GM21360 (cell line): ENCODE measurements at regions not wholly inside any gene's neighbourhood (a gene's known extent, or its start where the extent isn't known, plus 50 kb on each side); places are given as distances from the start of the nearest gene placed in this dataset.
"Not testable (repeated sequence)": the region's sequence is repeated elsewhere in the genome, so short reads cannot be mapped to it uniquely, and the experiment has no call there.

Experiments
- ATAC-seq: cut with Tn5 transposase; IDR thresholded peaks from one replicate; pipeline ENCODE4 v1.9.1; 2021; ENCODE audit warnings: mild to moderate bottlenecking, moderate library complexity; ENCODE audit not compliant: unreplicated experiment

DNA sequence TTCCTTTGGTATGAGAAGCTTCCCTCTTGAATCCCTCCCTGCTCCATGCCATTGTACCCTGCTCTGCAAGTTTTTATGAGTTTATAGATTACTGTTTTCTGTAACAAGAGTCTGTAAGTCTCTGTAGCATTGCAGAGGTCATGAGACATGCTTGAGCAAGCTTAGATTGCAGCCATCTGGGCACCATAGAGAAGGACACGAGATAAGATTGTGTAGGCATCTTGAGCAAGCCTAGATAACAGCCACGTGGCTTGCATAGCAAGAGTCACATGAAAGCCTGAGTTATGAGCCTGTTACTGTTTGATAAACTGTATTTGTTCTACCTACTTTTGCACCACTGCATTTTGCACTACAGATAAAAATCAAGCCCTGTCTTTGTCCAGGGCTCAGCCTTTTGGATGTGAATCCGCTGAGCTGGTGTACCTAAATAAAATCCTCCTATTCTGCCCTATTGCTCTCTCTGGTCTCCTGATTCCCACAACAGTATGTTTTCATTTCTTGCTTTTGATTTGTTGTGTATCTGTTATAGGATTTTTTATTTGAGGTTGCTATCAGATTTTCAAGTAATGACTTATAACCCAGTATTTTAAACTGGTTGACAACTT is 127.4 kb upstream of the ANKRD50 start:
- ATAC-seq: no peak

DNA sequence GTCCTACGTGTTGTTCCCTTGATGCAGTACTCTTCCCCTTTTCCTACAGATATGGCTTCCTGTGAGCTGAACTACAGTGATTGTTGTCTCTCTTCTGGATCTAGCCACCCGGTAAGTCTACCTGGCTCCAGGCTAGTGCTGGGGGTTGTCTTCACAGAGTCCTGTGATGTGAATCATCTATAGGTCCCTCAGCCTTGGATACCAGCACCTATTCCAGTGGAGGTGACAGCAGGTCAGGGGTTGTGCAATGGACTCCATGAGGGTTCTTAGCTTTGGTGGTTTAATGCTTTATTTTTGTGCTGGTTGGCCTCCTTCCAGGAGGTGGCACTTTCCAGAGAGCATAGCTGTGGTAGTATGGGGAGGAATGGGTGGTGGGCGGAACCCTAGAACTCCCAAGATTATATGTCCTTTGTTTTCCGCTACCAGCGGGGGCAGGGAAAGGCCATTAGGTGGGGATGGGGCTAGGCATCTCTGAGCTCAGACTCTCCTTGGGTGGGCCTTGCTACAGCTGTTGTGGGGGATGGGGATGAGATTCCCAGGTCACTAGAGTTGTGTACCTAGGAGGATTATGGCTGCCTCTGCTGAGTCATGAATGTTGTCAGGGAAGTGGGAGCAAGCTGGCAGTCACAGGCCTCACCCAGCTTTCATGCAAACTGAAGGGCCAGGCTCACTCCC is 121.4 kb upstream of the ANKRD50 start:
- ATAC-seq: no peak

DNA sequence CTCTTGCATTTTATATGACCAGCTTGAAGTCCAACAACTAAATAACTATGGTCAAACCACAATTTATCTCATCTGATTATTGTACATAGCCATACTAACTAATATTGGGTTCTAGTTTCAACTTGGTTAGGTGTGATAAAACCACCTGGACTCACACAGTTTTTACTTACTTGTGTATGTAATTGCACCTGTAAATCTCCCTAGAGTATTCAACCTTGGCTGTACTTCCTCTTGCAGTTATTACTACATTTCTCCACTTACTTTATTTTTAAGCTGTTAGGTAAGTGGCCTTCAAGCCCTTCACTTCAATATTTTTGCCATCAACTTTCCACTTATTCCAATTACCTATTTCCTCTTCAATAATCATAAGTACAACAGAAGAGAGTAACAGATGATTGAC is 115.8 kb upstream of the ANKRD50 start:
- no peak for ATAC-seq

DNA sequence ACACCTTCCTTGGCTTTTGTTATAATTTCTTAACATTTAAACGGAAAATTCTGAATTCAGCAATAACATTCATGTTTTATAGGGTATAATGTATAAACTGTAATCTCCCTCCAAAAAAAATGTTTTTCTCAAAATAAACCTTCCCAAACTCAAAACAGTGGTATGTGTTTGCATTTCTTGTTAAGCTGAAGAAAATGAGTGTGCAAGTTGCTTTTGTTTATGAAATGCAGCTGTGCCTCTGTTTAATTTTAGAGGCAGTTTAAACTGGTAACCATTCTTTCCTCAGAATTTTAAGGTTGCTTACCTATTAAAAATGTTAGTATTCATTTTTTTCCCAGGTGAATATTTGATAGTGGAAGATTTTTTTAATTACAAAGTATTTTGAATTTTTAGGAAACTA is 105.0 kb upstream of the ANKRD50 start:
- ATAC-seq: no peak

DNA sequence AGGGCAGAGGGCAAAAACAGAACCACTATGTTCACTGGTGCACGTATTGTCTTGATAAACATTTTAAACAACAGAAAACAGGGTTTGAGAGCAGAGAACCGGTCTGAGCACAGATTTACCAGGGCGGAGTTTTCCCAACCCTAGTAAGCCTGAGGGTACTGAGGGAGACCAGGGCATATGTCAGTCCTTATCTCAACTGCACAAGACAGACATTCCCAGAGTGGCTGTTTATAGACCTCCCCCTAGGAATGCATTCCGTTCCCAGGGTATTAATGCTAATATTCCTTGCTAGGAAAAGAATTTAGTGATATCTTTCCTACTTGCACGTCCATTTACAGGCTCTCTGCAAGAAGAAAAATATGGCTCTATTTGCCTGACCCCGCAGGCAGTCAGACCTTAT is 99.7 kb upstream of the ANKRD50 start:
- not testable (repeated sequence) for ATAC-seq

DNA sequence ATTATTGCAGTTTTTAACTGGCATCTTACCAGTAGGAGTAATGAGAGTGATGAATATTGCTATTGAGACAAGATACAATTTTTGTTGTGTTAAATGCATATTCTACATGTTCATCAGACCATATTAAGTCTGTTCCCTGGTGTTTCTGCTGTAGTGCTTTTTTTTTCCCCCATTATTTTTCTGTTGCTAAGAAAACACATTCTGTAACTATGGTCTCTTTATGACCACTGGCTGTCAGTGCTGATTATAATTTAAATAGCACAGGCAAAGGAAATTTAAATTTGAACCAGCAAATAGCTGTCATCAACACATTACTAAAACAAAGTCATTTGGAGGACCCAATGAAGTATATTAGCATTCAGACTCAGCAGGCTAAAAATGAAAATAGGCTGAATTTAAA is 98.3 kb upstream of the ANKRD50 start:
- no peak for ATAC-seq

DNA sequence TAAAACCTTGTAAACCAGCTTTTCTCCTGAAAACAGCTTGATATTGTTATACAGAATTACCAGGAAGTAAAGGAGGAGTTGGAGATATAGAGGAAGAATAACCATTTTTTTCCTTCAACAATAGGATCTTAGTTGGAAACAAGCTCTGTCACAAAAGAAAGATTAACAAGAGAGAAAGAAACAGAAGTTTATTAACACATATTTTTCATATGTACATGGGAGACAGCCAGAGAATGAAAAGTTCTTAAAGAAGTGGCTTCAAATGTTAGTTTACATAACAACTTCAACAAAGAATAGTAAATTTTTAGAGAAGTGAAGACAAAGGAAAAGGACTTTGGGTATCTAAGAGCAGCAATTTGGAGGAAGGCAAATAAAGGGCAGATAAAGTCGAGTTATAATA is 94.9 kb upstream of the ANKRD50 start:
- ATAC-seq: no peak

DNA sequence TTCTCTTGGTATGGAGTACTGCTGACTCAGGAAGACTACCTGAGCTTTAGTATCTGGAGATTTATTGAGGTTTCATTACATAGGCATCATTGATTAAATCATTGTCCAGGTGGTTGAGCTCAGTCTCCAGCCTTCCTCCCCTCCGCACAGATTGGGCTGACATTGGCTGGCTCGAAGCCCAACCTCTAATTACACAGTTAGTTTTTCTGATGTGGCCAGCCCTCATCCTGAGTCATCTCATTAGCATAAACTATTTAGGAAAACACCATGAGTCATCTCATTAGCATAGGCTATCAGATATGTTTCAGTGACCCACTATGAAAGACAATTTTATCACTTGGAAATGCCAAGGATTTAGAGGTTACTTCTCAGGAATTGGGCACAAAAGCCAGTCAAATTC is 93.9 kb upstream of the ANKRD50 start:
- no peak for ATAC-seq

DNA sequence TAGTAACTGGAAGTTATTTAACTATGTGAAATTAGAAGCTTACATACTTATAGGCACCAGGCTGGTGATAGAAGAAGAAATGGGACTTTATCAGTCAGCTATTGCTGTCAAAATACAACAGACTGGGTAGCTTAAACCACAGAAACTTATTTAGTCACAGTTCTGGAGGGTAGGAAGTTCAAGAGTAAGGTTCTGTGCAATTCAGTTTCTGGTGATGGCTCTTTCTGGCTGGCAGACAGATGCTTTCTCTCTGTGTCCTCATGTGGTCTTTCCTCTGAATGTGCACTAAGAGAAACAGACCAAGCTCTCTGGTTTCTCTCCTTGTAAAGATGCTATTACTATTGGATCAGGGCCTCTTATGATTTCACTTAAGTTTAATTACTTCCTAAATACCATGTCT is 92.1 kb upstream of the ANKRD50 start:
- ATAC-seq: no peak

DNA sequence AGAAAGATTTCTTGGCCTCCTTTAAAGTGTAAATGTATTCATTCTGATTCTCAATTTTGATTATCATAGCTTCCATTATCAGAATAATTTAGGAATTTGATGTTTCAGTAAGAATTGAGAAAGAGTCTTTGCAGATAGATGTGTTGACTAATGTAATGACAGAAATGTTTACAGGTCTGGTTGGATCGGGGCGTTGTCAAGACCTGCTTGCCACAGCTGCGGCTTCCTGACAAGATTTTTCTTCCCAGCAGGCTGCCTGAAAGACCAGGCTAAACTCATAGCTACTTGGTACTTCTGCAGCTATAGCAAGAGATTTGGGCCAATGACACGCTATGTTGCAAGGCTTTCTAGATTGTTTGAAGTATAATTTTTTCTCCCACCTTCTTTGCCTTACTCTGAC is 91.5 kb upstream of the ANKRD50 start:
- ATAC-seq: no peak

DNA sequence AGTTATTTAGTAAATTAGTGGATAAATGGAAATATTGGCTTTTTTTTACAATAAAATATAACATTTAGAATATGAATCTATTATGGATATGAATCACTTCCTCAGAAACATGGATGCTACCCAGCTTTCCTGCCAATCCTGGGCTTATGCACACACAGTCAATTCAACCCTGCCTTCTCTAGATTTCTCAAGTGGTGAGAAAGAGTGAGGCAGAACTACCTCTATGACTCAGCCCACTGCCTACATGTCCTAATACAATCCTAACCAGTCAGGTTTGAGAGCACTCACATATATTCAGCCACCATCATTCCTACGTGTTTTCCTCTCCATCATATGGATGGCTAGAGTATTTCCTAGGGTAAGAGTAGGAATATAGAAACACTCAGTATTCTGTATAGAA is 91.1 kb upstream of the ANKRD50 start:
- no peak for ATAC-seq

DNA sequence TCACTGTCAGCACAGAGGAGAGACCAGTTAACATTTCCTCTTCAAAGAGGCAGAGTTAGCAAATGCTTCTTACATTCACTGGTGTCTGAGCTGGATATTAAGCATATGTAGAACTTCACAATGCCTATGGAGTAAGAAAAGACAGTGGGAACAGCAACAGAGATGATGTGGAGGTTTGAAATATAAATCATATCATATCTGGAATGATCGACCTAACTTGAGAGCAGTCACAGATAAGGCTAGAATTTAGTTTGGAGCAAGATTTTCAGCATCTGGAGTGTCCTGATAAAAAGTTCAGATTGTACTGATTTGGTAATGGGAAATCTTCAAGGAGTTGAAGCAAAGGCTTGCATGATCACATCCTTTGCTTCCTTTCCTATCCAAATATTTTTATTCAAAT is 90.5 kb upstream of the ANKRD50 start:
- ATAC-seq: no peak

DNA sequence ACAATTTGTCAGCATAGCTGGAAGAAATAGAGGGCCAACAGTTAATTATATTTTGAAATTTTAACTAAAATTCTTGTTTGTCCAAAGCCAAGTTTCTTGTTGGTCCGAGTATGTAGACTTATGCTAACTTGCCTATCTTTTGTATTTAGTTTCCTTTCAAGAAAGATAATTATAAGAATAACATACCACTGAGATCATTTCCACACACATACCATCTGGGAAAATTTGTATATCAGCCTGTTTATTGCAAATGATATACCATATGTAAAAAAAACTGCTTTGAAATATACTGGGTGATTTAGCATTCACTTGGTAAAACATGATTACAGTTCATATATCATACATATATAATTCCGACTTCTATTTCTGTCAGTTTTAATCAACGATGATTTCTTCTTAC is 84.7 kb upstream of the ANKRD50 start:
- no peak for ATAC-seq

DNA sequence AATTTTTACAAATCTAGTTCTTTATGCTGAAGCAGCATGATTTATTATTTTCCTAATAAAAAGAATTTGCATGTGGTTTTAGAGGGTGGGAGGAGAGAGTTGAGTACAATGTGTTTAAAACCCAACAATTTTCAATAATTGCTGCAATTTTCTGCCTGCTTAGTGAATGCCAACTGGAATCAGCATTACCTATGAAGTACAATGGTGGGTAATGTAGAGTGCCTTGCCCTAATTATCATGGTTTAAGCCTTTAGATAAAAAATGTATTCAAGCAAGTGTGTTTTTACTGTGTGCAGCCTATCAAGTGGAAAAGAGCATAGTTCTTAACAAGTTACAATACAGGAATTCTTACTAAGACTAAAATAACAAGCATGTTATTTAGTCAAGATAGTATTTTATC is 77.9 kb upstream of the ANKRD50 start:
- no peak for ATAC-seq

DNA sequence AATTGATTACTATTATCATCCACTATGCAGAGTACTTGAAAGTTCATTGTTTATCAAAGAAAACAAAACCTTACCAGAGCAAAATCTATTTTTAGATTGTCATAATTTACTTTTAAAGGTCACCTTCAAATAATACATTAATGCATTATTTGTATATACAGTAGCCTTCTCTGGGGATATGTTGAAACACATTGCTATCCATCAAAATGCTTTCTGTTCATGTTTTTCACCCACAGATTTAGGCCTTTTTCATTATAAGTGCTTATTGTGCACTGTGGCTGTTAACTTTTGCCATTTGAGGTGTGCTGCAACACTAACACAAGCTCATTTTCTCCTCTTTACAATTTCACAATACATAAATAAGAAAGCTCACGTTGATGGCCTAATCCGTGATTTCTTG is 74.1 kb upstream of the ANKRD50 start:
- ATAC-seq: no peak

DNA sequence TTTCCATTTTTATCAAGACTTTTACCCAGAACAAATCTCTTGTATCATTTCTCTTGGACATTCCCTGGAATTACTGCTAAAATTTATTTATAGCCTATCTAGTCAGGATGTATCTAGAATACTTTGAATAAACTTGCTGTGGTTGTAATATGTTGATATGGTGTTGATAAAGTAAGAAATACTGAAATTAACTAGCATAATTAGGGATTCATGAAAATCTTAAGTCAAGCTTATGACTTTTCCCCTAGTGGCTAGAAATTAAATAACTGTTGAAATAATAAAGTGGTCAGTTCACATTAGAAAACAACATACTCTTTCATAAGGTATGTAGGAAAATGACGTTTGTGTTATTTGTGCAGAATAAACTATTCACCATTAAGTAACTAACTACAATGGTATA is 73.1 kb upstream of the ANKRD50 start:
- ATAC-seq: no peak

DNA sequence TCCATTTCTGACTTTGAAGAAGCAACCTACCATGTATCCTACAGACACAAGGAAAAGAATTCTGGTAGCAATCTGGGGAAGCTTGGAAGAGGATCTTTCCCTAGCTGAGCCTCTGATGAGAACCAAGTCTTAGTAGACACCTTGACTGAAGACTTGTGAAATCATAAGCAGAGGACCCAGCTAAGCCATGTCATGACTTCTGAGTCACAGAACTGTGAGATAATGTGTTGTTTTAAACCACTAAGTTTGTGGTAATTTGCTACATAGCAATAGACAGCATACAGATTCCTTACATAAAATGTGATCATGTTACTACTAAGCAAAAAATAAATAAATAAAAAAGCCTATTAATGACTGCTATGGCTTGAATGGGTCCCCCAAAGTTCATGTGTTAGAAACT is 71.3 kb upstream of the ANKRD50 start:
- ATAC-seq: no peak

DNA sequence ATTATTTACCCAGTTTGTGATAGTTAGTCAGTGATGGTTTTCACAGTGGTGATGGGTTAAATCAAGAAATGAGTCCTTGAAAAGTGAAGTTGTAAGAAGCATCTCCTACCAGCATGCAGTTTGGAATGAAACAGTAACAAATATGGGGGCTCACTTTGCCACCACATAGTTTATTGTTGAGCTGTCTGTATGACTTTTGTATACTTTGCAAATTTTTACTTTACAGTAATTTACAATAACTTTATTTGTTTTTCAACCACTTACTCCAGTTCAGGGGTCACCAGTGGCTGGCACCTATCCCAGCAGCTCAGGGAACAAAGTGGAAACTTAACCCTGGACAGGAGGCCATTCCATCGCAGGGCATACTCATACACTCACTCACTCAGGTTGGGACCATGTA is 64.5 kb upstream of the ANKRD50 start:
- no peak for ATAC-seq

DNA sequence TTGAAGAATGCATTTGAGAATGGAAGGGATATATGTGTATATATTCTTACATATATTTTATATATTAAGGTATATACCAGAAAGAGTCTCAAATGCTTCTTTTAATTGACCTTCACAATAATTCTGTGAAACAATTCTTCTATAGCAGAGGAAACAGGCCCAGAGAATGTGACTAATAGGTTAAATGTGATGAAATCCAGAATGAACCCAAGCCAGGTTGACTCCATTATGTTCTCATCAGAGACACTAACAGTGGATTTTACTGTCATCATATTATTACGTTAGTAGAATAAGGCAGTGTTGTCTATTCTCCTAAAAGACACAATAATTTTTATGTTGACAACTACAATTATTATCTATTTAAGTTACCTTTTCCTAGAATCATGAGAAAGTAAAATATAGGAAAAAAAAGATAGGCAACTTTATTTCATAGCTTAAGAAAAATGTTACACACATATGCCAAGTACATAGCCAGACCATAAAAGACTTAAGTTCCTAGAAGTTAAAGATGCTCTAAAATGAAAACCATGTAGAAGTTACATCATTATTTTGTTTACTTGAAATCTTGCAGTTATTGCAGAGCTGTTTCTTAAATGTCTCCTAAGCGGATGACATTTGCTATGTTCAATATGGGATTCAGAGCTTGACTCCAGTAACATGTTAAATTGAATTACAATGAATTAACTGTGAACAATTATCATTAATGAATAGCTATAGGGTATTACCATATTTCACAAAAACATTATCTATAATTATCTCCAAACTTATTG is 56.2 kb upstream of the ANKRD50 start:
- ATAC-seq: no peak

DNA sequence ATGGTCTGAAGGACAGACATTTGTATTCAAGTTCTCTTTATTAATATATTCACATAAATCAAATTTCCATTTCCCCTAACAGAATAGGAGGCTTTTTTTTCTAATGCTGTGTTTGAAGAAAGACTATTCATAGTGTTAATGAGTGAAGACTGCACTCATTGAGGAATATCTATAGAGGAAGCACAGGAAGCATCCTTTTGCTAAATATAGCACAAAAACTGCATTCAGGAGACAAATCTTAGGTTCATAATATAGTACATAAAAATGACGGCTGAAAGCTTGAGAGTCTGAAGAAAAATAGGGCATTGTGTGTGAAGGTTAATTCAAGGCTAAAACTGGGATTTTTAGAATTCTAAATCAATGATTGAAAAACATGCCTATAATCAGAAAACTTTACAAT is 50.4 kb upstream of the ANKRD50 start:
- no peak for ATAC-seq
